Heart left ventricle (tissue), 16 donors: ENCODE measurements at regions not wholly inside any gene's neighbourhood (a gene's known extent, or its start where the extent isn't known, plus 50 kb on each side); places are given as distances from the start of the nearest gene placed in this dataset.

Experiments used
- ATAC-seq, 4 donors: fragments of 200-7000 bp; cut with Tn5 transposase; one replicate each; pipeline ENCODE4 v1.9.1; 2020 to 2022; ENCODE audit warnings: moderate library complexity in 4 of 4, mild to moderate bottlenecking in 3 of 4, moderate number of reproducible peaks in 1 of 4
- DNase-seq, 5 donors: peaks; one replicate each; pipeline ENCODE4 v3.0.0-alpha.2; 2020
- H3K27ac ChIP-seq, 12 donors: fragments of 200-600 bp; sonication (generic) in 4 of 12; one replicate each; pipeline versions ENCODE4 v1.5.0 to v1.8.0; 2016 to 2022; ENCODE audit warnings: mild to moderate bottlenecking in 2 of 12
- H3K27me3 ChIP-seq, 9 donors: fragments of 200-600 bp; sonication (generic) in 2 of 9; one replicate each; pipeline versions ENCODE4 v1.5.1 to v1.8.0; 2016 to 2022; ENCODE audit warnings: mild to moderate bottlenecking in 3 of 9
- H3K36me3 ChIP-seq, 9 donors: fragments of 200-600 bp; sonication (generic) in 2 of 9; one replicate each; pipeline versions ENCODE4 v1.5.0 to v1.8.0; 2018 to 2022; ENCODE audit warnings: mild to moderate bottlenecking in 2 of 9
- H3K4me1 ChIP-seq, 12 donors: fragments of 200-600 bp; sonication (generic) in 4 of 12; one replicate each; pipeline versions ENCODE4 v1.5.0 to v1.8.0; 2016 to 2022; ENCODE audit warnings: mild to moderate bottlenecking in 3 of 12
- H3K4me3 ChIP-seq, 12 donors: fragments of 200-600 bp; sonication (generic) in 4 of 12; one replicate each; pipeline versions ENCODE4 v1.5.0 to v1.8.0; 2017 to 2022; ENCODE audit warnings: mild to moderate bottlenecking in 9 of 12, moderate library complexity in 4 of 12
- H3K9me3 ChIP-seq, 12 donors: fragments of 200-600 bp; sonication (generic) in 4 of 12; one replicate each; pipeline versions ENCODE4 v1.5.0 to v1.8.0; 2016 to 2022; ENCODE audit warnings: mild to moderate bottlenecking in 1 of 12
- CTCF ChIP-seq, 12 donors: fragments of 200-600 bp; sonication (generic) in 4 of 12; IDR thresholded peaks; one replicate each; pipeline versions ENCODE4 v1.5.0 to v1.8.0; 2018 to 2022; ENCODE audit warnings: antibody characterized with exemption in 12 of 12, mild to moderate bottlenecking in 5 of 12
- POLR2A ChIP-seq, 2 donors: fragments of 450-650 bp; IDR thresholded peaks; one replicate each; pipeline ENCODE4 v1.6.1; 2017; ENCODE audit warnings: antibody characterized with exemption in 2 of 2, mild to moderate bottlenecking in 2 of 2, moderate library complexity in 2 of 2
- WGBS, 4 donors: extraction: QIAGEN DNeasy Blood & Tissue Kit in 2 of 4; methylation state at CpG; one replicate each; pipeline versions ENCODE4 v1.1.5 to v1.1.7; 2013 to 2018; 5-methylcytosine and 5-hydroxymethylcytosine counted together
- intact Hi-C, 10 donors: fragments of 100-400 bp; cut with DNase I; formaldehyde crosslinking; loops; one replicate each; pipeline versions ENCODE4 v1.11.1 to v1.14.2; 2022
- donor health status: ischemic (EF 13 %, LVEDD 7.1; RV severe dilation, severe dysfunction).
- donor health status: healthy with polysubstance abuse.
- donor health status: DM: no; HTN: yes; CAD: no.
- donor health status: DM: no; HTN: no; CAD: no.
- donor health status: ischemic (EF 25% LVEDD 6.9; RV normal size, moderate dysfunction).
- donor health status: ischemic (EF 25% LVEDD 5.7; RV mildly dilated, moderate dysfunction).
- donor health status: healthy.
- donor health status: DM: yes; HTN: yes; CAD: no.
- donor health status: ischemic (EF 35%, LVEDD 5.7; RV mildly dilated, moderate dysfunction).
- donor health status: nonischemic (EF 11% LVEDD 7.7; RV severe dilation, severe dysfunction).
- donor health status: DM: yes; HTN: yes; CAD: no.
- donor health status: PGD.
- donor health status: ischemic (EF 29% LVEDD 5.4; RV normal size, mild dysfunction).
- donor health status: nonischemic (EF 23%, LVEDD 6.1; RV moderate dilation, normal function).

GRCh38 chr2:160967523-160967922 lies 192.7 kb upstream of the TANK start:
- Histone ChIP-seq H3K36me3 (no peaks in the 10 kb centered on the region), H3K27ac (peak overlapping the region in 7 of 12 donors; percentile 3 to 61 (median 22)), H3K9me3 (peaks cover 0 to 3% (median 0%) of the 10 kb centered on the region in 12 donors), H3K4me3 (peak overlapping the region in 1 of 12 donors; percentile 14), H3K4me1 (peaks cover 0 to 23% (median 10%) of the 10 kb centered on the region in 12 donors), H3K27me3 (no peaks in the 10 kb centered on the region)
- 20 to 35% (median 26%) methylated on average over 6 of the region's 6 CpGs for WGBS, 4 donors
- intact Hi-C loops = loop anchor here in 4 of 10 donors (5.0 to 10.0 kb wide), 5 partner anchors 473 to 645 kb away; partner anchors contain the start of gene RBMS1 (in 2 of the 4)
- DNase-seq (peak in 1 of 5 donors; percentile 23), ATAC-seq (peak; percentile 44 to 73 (median 62))
- TF ChIP-seq CTCF (IDR thresholded peaks at IDR 0.05) (no peak), POLR2A (IDR thresholded peaks at IDR 0.05) (no peak)

GRCh38 chr2:160968183-160968582 lies 192.0 kb upstream of the TANK start:
- TF ChIP-seq POLR2A (IDR thresholded peaks at IDR 0.05) = no peak
- TF ChIP-seq CTCF (IDR thresholded peaks at IDR 0.05) = no peak
- Histone ChIP-seq H3K4me1 (peaks cover 0 to 23% (median 10%) of the 10 kb centered on the region in 12 donors), H3K9me3 (peaks cover 0 to 3% (median 0%) of the 10 kb centered on the region in 12 donors), H3K27me3 (no peaks in the 10 kb centered on the region), H3K36me3 (no peaks in the 10 kb centered on the region), H3K4me3 (no peak overlapping the region), H3K27ac (peak overlapping the region in 5 of 12 donors; percentile 7 to 61 (median 22))
- no peak for DNase-seq
- intact Hi-C loops = loop anchor here in 4 of 10 donors (5.0 to 10.0 kb wide), 5 partner anchors 473 to 646 kb away; partner anchors contain the start of gene RBMS1 (in 2 of the 4)
- no peak for ATAC-seq
- 46 to 89% (median 69%) methylated on average over 2 of the region's 2 CpGs for WGBS, 4 donors

GRCh38 chr2:160970052-160970965 lies 189.9 kb upstream of the TANK start:
- DNase-seq = peak in 2 of 5 donors; percentile 29 to 30
- Histone ChIP-seq H3K27ac (peak overlapping the region in 11 of 12 donors; percentile 22 to 76 (median 63)), H3K27me3 (no peaks in the 10 kb centered on the region), H3K36me3 (no peaks in the 10 kb centered on the region), H3K4me3 (peak overlapping the region in 9 of 12 donors; percentile 17 to 38 (median 29)), H3K4me1 (peaks cover 0 to 23% (median 10%) of the 10 kb centered on the region in 12 donors), H3K9me3 (peaks cover 0 to 3% (median 0%) of the 10 kb centered on the region in 12 donors)
- intact Hi-C loops = loop anchor here in 8 of 10 donors (1.0 to 10.0 kb wide), 12 partner anchors 476 to 718 kb away; partner anchors contain the start of gene RBMS1 (in 3 of the 8)
- peak in 3 of 4 donors; percentile 58 to 75 (median 69) for ATAC-seq
- 6 to 7% (median 7%) methylated on average over 3 of the region's 3 CpGs for WGBS, 4 donors
- TF ChIP-seq CTCF (IDR thresholded peaks at IDR 0.05) = peak; percentile 63 to 87 (median 80)
- TF ChIP-seq POLR2A (IDR thresholded peaks at IDR 0.05) = no peak

GRCh38 chr2:160973991-160974390 lies 186.2 kb upstream of the TANK start:
- Histone ChIP-seq H3K27me3 (no peaks in the 10 kb centered on the region), H3K4me3 (no peak overlapping the region), H3K4me1 (peaks cover 0 to 6% (median 0%) of the 10 kb centered on the region in 12 donors), H3K9me3 (peaks cover 0 to 8% (median 0%) of the 10 kb centered on the region in 12 donors), H3K36me3 (no peaks in the 10 kb centered on the region), H3K27ac (no peak overlapping the region)
- no peak for ATAC-seq
- no peak for TF ChIP-seq POLR2A (IDR thresholded peaks at IDR 0.05)
- intact Hi-C loops = loop anchor here in 8 of 10 donors (5.0 to 10.0 kb wide), 11 partner anchors 479 to 722 kb away; partner anchors contain the start of gene RBMS1 (in 2 of the 8)
- no peak for DNase-seq
